Pons (tissue), 1 donor: ENCODE measurements at regions not wholly inside any gene's neighbourhood (a gene's known extent, or its start where the extent isn't known, plus 50 kb on each side); places are given as distances from the start of the nearest gene placed in this dataset.
A peak's percentile ranks its signal among the peaks of the same experiment; 100 is the strongest.

ENCODE experiments used
- DNase-seq: peaks from one replicate; pipeline ENCODE4 v3.0.0-alpha.2; 2016; ENCODE audit warnings: low spot score

GRCh38 chr5:125776656-125777139 lies 646.5 kb upstream of the GRAMD2B start:
- DNase-seq: no peak

GRCh38 chr5:125778791-125779190 lies 644.4 kb upstream of the GRAMD2B start:
- peak; percentile 5 for DNase-seq

GRCh38 chr5:125785407-125785806 lies 637.8 kb upstream of the GRAMD2B start:
- DNase-seq: no peak

GRCh38 chr5:125786021-125786420 lies 637.2 kb upstream of the GRAMD2B start:
- no peak for DNase-seq

GRCh38 chr5:125793470-125793869 lies 629.7 kb upstream of the GRAMD2B start:
- DNase-seq: no peak

GRCh38 chr5:125794922-125795321 lies 628.3 kb upstream of the GRAMD2B start:
- DNase-seq: no peak

GRCh38 chr5:125798307-125798706 lies 624.9 kb upstream of the GRAMD2B start:
- no peak for DNase-seq

GRCh38 chr5:125812651-125813050 lies 610.6 kb upstream of the GRAMD2B start:
- peak; percentile 86 for DNase-seq

GRCh38 chr5:125813221-125813974 lies 609.8 kb upstream of the GRAMD2B start:
- DNase-seq: peak; percentile 57

- no peak for DNase-seq
Observed at GRCh38 chr5:125814119-125814518, 609.1 kb upstream of the GRAMD2B start.

GRCh38 chr5:125823572-125823971 lies 599.6 kb upstream of the GRAMD2B start:
- no peak for DNase-seq

- DNase-seq: no peak
Observed at GRCh38 chr5:125826214-125826613, 597.0 kb upstream of the GRAMD2B start.

GRCh38 chr5:125829349-125829748 lies 593.9 kb upstream of the GRAMD2B start:
- DNase-seq: no peak

- no peak for DNase-seq
Observed at GRCh38 chr5:125833398-125833797, 589.8 kb upstream of the GRAMD2B start.

- no peak for DNase-seq
Observed at GRCh38 chr5:125834438-125835115, 588.6 kb upstream of the GRAMD2B start.

GRCh38 chr5:125835293-125836172 lies 587.7 kb upstream of the GRAMD2B start:
- DNase-seq: peak; percentile 61

GRCh38 chr5:125836256-125836655 lies 587.0 kb upstream of the GRAMD2B start:
- DNase-seq: no peak

- DNase-seq: no peak
Observed at GRCh38 chr5:125837866-125838265, 585.3 kb upstream of the GRAMD2B start.

GRCh38 chr5:125847561-125847960 lies 575.6 kb upstream of the GRAMD2B start:
- no peak for DNase-seq

GRCh38 chr5:125848751-125849150 lies 574.5 kb upstream of the GRAMD2B start:
- DNase-seq: no peak

- DNase-seq: no peak
Observed at GRCh38 chr5:125856949-125857348, 566.3 kb upstream of the GRAMD2B start.

GRCh38 chr5:125863579-125863978 lies 559.6 kb upstream of the GRAMD2B start:
- DNase-seq: no peak
